T-helper 1 cell treated with Interleukin-12 subunit alpha and Interleukin-12 subunit beta and Interleukin-4 antibody, amounts not matched to agents 30 ng/mL and 1 ng/mL, for 36 hours (primary cell): ENCODE measurements at regions not wholly inside any gene's neighbourhood (a gene's known extent, or its start where the extent isn't known, plus 50 kb on each side); places are given as distances from the start of the nearest gene placed in this dataset.

Experiments used
- intact Hi-C: fragments of 100-400 bp; cut with micrococcal nuclease; formaldehyde crosslinking; loops from one replicate; pipeline ENCODE4 v1.15.1; 2024

- intact Hi-C loops: no loop called here
Observed at GRCh38 chr11:119491753-119492510, 69.0 kb upstream of the THY1 start.

DNA sequence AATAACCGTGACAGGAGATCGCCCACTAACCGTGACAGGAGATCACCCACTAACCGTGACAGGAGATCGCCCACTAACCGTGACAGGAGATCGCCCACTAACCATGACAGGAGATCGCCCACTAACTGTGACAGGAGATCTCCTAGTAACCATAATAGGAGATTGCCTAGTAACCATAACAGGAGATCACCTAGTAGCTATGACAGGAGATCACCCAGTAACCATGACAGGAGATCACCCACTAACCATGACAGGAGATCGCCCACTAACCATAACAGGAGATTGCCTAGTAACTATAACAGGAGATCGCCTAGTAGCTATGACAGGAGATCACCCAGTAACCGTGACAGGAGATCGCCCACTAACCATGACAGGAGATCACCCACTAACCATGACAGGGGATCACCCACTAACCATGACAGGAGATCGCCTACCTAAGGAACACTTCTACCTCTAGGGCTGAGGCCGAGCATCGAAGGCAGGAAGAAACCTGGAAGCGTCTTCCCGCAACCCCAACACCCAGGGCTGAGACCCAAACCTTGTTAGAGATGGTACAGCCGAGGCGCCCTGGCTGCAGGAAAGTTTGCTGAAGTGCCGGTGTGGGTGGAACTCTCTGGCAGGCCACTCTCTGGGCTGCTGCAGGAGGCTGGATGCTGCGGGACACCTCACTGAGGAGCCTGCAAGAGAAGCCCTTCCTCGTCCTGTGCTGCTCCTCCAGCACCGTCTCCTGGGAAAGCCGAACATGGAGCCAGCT lies 67.5 kb upstream of the THY1 start:
- intact Hi-C loops: no loop called here

DNA sequence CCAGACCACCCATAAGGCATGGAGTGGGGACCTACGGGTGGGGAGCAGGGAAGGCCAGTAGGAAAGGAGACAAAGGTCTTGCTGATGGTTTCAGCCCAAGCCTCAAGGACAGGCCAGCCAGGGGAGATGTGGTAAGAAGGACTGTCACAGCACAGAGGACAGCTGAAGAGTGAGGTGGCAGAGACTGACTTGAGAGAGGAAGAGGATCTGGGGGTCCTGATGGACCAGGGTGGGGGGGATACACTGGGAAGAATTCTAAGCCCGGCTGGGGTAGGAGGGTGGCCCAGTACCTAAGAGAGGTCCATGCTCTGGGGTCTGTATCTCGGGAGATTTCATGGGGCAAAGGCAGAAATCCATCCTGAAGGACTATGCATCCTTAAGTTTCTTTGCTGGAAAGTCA lies 66.1 kb upstream of the THY1 start:
- intact Hi-C loops: no loop called here

- intact Hi-C loops: no loop called here
Observed at GRCh38 chr11:119488256-119488995, 65.5 kb upstream of the THY1 start.

DNA sequence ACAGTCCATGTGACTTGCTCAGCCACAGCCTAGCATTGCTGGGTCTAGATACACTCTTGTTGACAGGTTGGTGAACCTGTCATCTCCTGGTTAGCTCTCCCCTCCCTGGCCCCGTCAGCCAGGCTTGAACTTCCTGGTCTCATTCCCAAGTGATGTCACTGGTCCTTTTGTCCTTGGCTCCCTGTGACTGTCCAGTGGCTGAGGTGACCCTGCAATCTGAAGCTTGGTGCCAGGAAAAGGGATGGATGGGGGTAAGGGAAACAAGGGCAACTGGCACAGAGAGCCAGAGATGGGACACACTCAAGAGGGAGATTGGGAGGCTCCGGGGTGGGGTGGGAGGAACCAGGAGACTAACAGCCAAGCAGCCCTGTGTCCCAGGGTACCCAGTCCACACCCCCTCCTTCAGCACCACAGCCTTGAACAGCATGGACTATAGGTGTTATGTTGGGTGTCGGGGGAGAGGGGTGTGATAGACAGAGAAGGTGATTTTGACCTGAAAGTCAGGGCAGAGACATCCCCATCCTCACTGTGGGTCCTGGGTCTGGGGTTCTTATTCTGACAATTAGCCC lies 63.8 kb upstream of the THY1 start:
- intact Hi-C loops: no loop called here

DNA sequence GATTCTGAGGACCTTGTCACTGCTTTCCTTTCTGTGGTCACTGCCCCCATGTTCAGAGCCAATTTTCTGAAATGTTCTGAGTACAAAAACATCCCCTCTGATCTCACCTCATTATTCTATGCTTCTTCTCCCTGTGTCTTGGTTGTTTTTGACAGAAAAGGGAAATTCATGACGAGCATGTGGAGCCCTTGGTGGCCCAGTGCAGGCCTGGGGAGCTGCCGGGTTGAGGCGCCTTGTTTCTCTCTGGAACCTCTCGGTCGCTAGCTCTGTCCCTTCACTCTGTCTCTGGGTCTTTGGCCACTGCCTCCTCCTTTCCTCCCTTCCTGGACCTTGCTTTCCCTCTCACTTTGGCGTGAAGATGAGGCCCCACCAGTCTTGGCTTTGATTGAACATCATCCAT lies 63.0 kb upstream of the THY1 start:
- intact Hi-C loops: no loop called here

- intact Hi-C loops: no loop called here
Observed at GRCh38 chr11:119484741-119485605, 62.0 kb upstream of the THY1 start.

DNA sequence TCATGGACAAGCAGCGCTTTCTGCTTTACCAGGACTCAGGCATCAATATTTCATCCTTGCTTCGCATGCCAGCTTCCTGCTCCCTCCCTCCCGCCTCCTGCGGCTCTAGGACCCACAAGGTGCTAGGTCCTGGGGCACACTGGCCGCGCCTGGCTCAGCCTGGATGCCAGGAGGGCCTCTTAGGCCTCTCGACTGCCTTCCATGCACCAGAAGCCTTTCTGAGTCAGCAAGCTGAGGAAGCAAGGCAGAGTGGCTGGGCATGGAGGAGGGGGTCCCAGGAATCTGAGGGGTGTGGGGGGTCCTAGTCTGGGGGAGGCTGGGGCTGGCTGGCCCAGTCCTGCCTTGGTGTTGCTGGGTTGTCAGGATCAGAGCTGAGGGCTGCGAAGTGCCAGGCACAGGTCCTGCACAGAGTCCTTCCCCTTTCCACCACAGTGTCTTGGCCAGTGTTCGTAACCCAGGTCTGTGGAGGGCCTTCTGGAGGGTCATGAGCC lies 61.0 kb upstream of the THY1 start:
- intact Hi-C loops: no loop called here

DNA sequence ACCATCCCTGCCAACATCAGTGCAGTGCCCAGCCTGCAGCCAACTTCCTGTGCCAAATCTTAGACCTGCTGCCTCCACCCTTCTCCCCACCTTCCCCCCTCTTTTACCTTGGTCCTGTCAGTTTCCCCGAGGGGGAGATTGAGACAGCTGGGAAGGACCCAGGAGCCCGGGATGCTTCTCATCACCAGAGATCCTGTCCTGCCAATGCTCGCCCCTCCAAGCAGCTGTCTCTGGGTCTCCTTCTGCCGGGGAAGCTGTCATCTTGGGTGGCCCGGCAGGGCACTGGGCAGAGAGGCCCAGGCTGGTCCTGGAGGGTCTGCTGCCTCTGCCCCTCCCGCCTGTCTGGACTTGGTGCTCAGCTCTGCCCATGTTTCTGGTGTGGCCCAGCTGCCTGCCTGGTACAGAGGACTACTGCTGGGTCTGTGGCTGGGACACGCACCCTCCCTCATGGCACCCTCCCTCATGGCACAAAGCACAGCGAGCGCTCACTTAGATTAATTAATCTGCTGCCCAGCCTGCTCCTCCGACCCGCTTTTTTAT lies 60.4 kb upstream of the THY1 start:
- intact Hi-C loops: no loop called here

- intact Hi-C loops: no loop called here
Observed at GRCh38 chr11:119482521-119483011, 59.6 kb upstream of the THY1 start.

DNA sequence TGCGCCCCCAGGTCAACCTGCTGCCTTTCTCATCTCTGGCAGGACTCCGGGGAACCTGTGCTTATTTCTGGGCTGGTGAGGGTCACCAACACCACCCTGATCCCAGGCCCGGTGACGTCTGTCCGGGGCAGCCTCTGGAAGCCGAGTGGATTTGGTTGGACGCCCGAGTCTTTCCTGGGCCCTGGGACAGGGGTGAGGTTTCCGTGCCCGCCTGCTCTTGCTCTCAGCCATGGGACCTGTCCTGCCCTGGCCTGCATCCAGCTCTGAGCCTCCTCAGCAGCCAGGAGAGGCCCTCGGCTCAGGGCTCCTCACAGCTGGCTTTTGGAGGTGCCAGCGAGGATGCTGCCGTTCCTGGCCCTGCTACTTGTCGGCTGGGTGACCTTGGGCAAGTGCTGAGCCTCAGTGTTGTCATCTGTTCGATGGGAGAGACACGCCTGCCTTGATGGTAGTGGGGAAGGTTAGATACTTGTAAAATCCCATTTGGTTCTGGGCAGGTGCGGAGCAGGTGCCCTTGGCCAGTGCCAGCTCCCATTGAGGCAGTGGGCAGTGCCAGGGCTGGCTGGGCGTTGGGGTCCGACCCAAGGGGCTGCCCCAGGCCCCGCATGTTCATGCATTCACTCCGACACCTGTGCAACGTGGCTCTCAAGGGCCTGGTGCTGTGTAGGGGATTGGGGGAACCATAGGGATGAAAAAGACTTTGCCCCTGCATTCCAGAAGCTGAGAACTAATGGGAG lies 58.9 kb upstream of the THY1 start:
- intact Hi-C loops: loop anchor here (1.0 kb wide), 3 partner anchors 52 to 626 kb away; partner anchors contain the start of gene NECTIN1

DNA sequence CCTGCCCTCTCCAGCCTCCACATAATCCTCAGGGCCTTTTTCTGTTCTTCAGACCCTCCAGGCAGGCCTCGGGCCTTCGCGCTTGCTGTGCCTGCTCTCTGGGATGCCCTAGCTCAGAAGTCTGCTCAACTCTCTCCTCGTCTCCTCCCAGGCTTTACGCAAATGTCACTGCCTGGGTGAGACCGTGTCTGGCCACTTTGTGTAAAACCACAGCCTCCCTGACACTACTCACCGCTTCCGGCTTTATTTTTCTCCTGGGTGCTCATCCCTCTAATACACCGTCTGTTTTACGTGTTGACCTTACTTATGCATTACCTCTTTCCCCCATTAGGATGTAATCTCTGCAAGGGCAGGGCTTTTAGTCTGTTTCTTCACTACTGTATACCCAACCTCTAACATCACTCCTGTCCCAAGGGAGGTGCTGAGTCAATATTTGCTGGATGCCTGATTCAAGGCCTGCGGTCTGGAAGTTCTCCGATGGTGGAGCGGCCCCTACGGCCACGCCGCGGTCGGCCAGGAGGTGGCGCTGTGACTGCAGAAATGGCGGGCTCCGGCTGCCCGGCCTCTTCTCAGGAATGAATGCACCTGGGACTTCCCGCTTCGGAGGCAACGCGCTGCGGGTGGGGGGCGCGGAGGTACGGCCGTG lies 58.2 kb upstream of the THY1 start:
- intact Hi-C loops: loop anchor here (1.0 kb wide), 3 partner anchors 53 to 627 kb away; partner anchors contain the start of gene NECTIN1

DNA sequence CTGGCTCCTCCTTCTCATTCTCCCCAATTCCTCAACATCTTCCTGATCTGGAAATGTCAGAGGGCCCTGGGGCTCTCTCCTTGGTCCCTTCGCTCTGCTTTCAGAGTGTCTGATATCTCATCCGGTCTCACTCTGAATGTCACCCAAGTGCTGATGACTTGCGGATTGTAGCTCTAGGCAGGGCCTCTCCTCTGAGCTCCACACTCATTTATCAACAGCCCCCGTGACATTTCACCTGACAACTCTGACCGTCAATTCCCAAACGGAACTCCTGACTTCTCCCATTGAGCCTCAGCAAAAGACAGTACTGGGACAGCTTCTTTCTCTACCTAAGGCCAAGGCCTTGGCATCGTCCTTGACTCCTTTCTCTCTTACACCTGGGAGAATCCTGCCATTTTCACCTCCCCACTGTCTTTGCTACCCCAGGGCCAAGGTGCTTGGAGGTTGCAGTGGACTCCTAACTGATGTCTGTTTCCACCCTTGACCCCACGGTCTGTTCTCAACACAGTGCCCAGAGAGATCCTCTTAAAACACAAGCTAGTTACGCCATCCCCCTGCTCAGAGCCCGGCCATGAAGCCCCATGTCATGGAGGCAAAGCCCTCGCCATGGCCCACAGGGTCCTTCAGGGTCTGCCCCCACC lies 57.5 kb upstream of the THY1 start:
- intact Hi-C loops: loop anchor here (1.0 kb wide), 3 partner anchors 54 to 628 kb away; partner anchors contain the start of gene NECTIN1

DNA sequence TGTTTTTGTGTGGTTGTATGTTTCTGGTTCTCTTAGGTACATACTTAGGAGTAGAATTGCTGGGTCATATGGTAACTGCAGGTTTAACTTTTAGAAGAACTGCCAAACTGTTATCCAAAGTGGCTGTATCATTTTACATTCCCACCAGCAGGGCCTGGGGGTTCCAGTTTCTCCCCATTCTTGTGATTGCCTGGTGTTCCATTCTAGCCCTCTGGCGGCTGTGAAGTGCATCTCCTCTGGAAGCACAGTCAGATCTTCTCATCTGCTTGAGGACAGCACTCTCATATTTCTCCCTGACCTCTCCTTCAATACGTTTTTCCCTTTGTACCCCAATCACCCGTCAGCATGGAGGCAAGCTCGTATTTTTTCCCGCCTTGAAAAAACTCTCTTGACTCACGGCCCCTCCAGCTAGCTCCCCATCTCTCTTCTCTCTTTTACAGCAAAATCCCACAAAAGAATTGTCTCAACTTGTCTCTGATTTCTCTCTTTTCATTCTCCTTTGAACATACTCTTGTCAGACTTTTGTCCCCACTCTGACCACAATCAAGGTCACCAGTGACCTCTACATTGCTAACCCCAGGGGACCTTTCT lies 56.8 kb upstream of the THY1 start:
- intact Hi-C loops: no loop called here

GRCh38 chr11:119478711-119479285 lies 55.8 kb upstream of the THY1 start:
- intact Hi-C loops: no loop called here

- intact Hi-C loops: no loop called here
Observed at GRCh38 chr11:119476666-119477331, 53.8 kb upstream of the THY1 start.

- intact Hi-C loops: no loop called here
Observed at GRCh38 chr11:119476038-119476437, 53.1 kb upstream of the THY1 start.
